Astrocyte (in vitro differentiated cells and primary cell): ENCODE measurements at regions not wholly inside any gene's neighbourhood (a gene's known extent, or its start where the extent isn't known, plus 50 kb on each side); places are given as distances from the start of the nearest gene placed in this dataset.

Source experiments
- EZH2 ChIP-seq: IDR thresholded peaks from 2 replicates; pipeline ENCODE4 v1.6.1; 2012; ENCODE audit warnings: mild to moderate bottlenecking, low read length, inconsistent platforms; ENCODE audit not compliant: insufficient read depth
- TF ChIP-seq, protein P1 (sequence below): IDR thresholded peaks from 2 replicates; pipeline ENCODE4 v1.5.1; 2011; ENCODE audit warnings: low read depth, mild to moderate bottlenecking, inconsistent platforms, low read length, moderate library complexity; ENCODE audit not compliant: insufficient read depth

DNA sequence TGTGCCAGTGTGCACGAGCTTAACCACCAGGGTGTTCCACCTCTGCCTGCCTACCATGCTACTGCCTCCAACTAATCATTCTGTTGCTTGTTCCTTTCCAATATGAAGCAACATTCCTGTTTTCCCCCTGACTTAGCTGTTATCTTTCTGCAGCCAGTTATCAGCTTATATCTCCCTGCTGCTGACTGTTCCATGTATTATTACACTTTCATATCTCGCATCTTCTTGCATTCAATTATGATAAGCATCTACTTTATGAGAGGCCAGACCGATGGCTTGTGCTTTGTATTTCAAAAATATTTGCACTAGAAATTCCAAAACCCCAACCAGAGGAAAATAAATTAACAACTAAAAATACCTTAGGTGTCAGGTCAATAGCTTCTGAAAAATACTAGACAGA lies 394.0 kb upstream of the BRINP1 start:
- TF ChIP-seq, protein P1, sequence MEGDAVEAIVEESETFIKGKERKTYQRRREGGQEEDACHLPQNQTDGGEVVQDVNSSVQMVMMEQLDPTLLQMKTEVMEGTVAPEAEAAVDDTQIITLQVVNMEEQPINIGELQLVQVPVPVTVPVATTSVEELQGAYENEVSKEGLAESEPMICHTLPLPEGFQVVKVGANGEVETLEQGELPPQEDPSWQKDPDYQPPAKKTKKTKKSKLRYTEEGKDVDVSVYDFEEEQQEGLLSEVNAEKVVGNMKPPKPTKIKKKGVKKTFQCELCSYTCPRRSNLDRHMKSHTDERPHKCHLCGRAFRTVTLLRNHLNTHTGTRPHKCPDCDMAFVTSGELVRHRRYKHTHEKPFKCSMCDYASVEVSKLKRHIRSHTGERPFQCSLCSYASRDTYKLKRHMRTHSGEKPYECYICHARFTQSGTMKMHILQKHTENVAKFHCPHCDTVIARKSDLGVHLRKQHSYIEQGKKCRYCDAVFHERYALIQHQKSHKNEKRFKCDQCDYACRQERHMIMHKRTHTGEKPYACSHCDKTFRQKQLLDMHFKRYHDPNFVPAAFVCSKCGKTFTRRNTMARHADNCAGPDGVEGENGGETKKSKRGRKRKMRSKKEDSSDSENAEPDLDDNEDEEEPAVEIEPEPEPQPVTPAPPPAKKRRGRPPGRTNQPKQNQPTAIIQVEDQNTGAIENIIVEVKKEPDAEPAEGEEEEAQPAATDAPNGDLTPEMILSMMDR: no peak
- no peak for TF ChIP-seq EZH2
